ENCODE measurements at regions not wholly inside any gene's neighbourhood (a gene's known extent, or its start where the extent isn't known, plus 50 kb on each side); places are given as distances from the start of the nearest gene placed in this dataset.
"Not testable (repeated sequence)": the region's sequence is repeated elsewhere in the genome, so short reads cannot be mapped to it uniquely, and the experiment has no call there.

DNA sequence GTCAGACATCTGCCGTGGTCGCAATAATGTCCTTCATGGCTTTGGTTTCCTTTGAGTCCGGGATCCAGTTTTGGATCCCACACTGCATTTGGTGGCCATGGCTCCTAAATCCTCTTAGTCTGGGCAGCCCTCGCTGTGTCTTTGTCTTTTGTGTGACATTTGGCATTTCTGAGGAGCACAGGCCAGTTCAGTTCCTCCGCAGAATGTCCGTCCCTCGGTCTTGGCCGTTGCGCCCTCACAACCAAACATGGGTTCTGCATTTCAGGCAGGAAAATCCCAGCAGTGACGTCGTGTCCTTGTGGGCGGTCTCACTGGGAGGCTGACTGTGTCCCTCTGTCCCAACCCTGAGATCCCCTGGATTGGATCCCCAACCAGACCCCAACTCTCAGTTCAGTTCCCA, 172.9 kb upstream of the PPP1R26 start:
- Histone ChIP-seq H3K27me3 (no peaks in the 10 kb centered on the region), H3K9me3 (no peaks in the 10 kb centered on the region), H3K4me3 (ENCODE audit: low read depth, low read length) (no peak overlapping the region), H3K4me1 (no peaks in the 10 kb centered on the region), H3K36me3 (no peaks in the 10 kb centered on the region)
- no peak for TF ChIP-seq CTCF (IDR thresholded peaks at IDR 0.05; ENCODE audit: low read depth, low read length)
- no peak for DNase-seq

GRCh38 chr9:135307300-135307699, 172.3 kb upstream of the PPP1R26 start:
- Histone ChIP-seq H3K4me1 (no peaks in the 10 kb centered on the region), H3K36me3 (no peaks in the 10 kb centered on the region), H3K9me3 (no peaks in the 10 kb centered on the region), H3K4me3 (ENCODE audit: low read depth, low read length) (no peak overlapping the region), H3K27me3 (no peaks in the 10 kb centered on the region)
- no peak for TF ChIP-seq CTCF (IDR thresholded peaks at IDR 0.05; ENCODE audit: low read depth, low read length)
- DNase-seq, result no peak

DNA sequence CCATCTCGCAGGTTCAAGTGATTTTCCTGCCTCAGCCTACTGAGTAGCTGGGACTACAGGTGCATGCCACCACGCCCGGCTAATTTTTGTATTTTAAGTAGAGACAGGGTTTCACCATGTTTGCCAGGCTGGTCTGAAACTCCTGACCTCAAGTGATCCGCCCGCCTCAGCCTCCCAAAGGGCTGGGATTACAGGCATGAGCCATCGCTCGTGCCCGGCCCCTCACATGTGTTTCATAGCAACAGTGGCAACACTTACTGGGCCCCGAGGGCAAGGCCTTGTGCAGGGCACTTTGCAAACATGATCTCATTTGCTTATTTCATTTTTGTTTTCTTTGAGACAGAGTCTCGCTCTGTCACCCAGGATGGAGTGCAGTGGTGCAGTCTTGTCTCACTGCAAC, 171.7 kb upstream of the PPP1R26 start:
- not testable (repeated sequence) for H3K4me1 ChIP-seq; H3K9me3 ChIP-seq; H3K27me3 ChIP-seq; H3K36me3 ChIP-seq; H3K4me3 ChIP-seq (ENCODE audit: low read depth, low read length); DNase-seq

GRCh38 chr9:135308821-135309762, 170.5 kb upstream of the PPP1R26 start:
- TF ChIP-seq CTCF (IDR thresholded peaks at IDR 0.05; ENCODE audit: low read depth, low read length), result no peak
- Histone ChIP-seq H3K4me1 (no peaks in the 10 kb centered on the region), H3K4me3 (ENCODE audit: low read depth, low read length) (no peak overlapping the region), H3K27me3 (no peaks in the 10 kb centered on the region), H3K36me3 (no peaks in the 10 kb centered on the region), H3K9me3 (no peaks in the 10 kb centered on the region)
- no peak for DNase-seq

- Histone ChIP-seq H3K9me3 (no peaks in the 10 kb centered on the region), H3K4me3 (ENCODE audit: low read depth, low read length) (peak overlapping the region; percentile 24; the same call in 1 of the 2 replicates), H3K27me3 (no peaks in the 10 kb centered on the region), H3K4me1 (no peaks in the 10 kb centered on the region), H3K36me3 (no peaks in the 10 kb centered on the region)
- DNase-seq, result no peak
- no peak for TF ChIP-seq CTCF (IDR thresholded peaks at IDR 0.05; ENCODE audit: low read depth, low read length)
Measured at GRCh38 chr9:135309763-135310125, 169.8 kb upstream of the PPP1R26 start.

DNA sequence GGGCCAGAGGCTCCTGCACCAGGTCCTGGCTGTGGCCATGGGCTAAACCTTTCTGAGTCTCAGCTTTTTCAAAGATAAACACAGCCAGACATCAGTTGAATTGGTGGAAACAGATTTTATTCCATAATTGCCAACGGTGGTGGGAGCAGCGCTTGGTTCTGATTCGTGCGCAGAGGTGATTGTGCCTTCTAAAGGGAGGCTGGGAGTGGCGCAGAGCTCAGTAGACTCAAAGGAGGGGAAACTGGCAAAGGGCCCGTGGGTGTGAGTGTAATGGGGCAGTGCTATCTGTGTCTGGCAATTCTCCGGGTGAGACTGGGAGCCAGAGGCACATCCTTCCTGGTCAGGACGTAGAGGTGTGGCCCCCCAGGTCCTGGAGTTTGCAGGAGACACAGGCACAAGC, 169.4 kb upstream of the PPP1R26 start:
- no peaks in the 10 kb centered on the region for H3K36me3 ChIP-seq
- H3K27me3 ChIP-seq, result no peaks in the 10 kb centered on the region
- H3K4me3 ChIP-seq (ENCODE audit: low read depth, low read length), result peak overlapping the region; percentile 24; the same call in 1 of the 2 replicates

More for the DNA sequence above, 169.4 kb upstream of the PPP1R26 start:
- TF ChIP-seq CTCF (IDR thresholded peaks at IDR 0.05; ENCODE audit: low read depth, low read length), result no peak
- Histone ChIP-seq H3K9me3 (no peaks in the 10 kb centered on the region), H3K4me1 (no peaks in the 10 kb centered on the region)
- DNase-seq, result peak; percentile 75

All from BE2C (cell line).